Lower lobe of right lung (tissue), 2 donors: ENCODE measurements at regions not wholly inside any gene's neighbourhood (a gene's known extent, or its start where the extent isn't known, plus 50 kb on each side); places are given as distances from the start of the nearest gene placed in this dataset.
A peak's percentile ranks its signal among the peaks of the same experiment; 100 is the strongest.

Experiments used
- ATAC-seq, 2 donors: fragments of 200-7000 bp; cut with Tn5 transposase; one replicate each; pipeline ENCODE4 v1.9.1; 2020 to 2022; ENCODE audit warnings: mild to moderate bottlenecking in 2 of 2, moderate library complexity in 2 of 2
- DNase-seq: peaks from one replicate; pipeline ENCODE4 v3.0.0-alpha.2; 2020
- H3K27ac ChIP-seq: fragments of 200-600 bp; one replicate; pipeline ENCODE4 v1.8.0; 2022
- H3K27me3 ChIP-seq: fragments of 200-600 bp; one replicate; pipeline ENCODE4 v1.8.0; 2022; ENCODE audit warnings: low read depth
- H3K36me3 ChIP-seq: fragments of 200-600 bp; one replicate; pipeline ENCODE4 v1.8.0; 2022; ENCODE audit warnings: mild to moderate bottlenecking
- H3K4me1 ChIP-seq: fragments of 200-600 bp; one replicate; pipeline ENCODE4 v1.8.0; 2022
- H3K4me3 ChIP-seq: fragments of 200-600 bp; one replicate; pipeline ENCODE4 v1.8.0; 2022; ENCODE audit warnings: mild to moderate bottlenecking
- H3K9me3 ChIP-seq: fragments of 200-600 bp; one replicate; pipeline ENCODE4 v1.8.0; 2022
- CTCF ChIP-seq: fragments of 200-600 bp; IDR thresholded peaks from one replicate; pipeline ENCODE4 v1.8.0; 2022; ENCODE audit warnings: antibody characterized with exemption, mild to moderate bottlenecking
- intact Hi-C: fragments of 100-400 bp; cut with DNase I; formaldehyde crosslinking; loops from one replicate; pipeline ENCODE4 v1.11.0; 2022
- donor health status: DM: no; HTN: yes; CAD: no; lungs with severe emphysema.

- H3K4me1 ChIP-seq, result peaks cover 13% of the 10 kb centered on the region
- ATAC-seq (no peak), DNase-seq (no peak)
- intact Hi-C loops, result no loop called here
- peaks cover 5% of the 10 kb centered on the region for H3K27me3 ChIP-seq
- TF ChIP-seq CTCF, result no peak
- no peaks in the 10 kb centered on the region for H3K36me3 ChIP-seq
- no peak overlapping the region for H3K4me3 ChIP-seq
- peaks cover 3% of the 10 kb centered on the region for H3K9me3 ChIP-seq
- peak overlapping the region; percentile 46 for H3K27ac ChIP-seq
Measured at GRCh38 chr22:27669798-27670599, 131.6 kb downstream of the MN1 start.

GRCh38 chr22:27670701-27671412 is 130.7 kb downstream of the MN1 start:
- no peaks in the 10 kb centered on the region for H3K36me3 ChIP-seq
- peaks cover 5% of the 10 kb centered on the region for H3K27me3 ChIP-seq
- intact Hi-C loops, result no loop called here
- H3K27ac ChIP-seq, result peak overlapping the region; percentile 18
- H3K4me3 ChIP-seq, result no peak overlapping the region
- no peak for ATAC-seq
- peaks cover 3% of the 10 kb centered on the region for H3K9me3 ChIP-seq
- TF ChIP-seq CTCF, result no peak
- no peak for DNase-seq
- peaks cover 13% of the 10 kb centered on the region for H3K4me1 ChIP-seq

- Histone ChIP-seq H3K9me3 (peaks cover under 1% of the 10 kb centered on the region), H3K27ac (no peak overlapping the region), H3K27me3 (peaks cover 5% of the 10 kb centered on the region), H3K4me3 (no peak overlapping the region), H3K4me1 (peaks cover 13% of the 10 kb centered on the region), H3K36me3 (no peaks in the 10 kb centered on the region)
- no peak for ATAC-seq
- intact Hi-C loops, result no loop called here
- no peak for TF ChIP-seq CTCF
- DNase-seq, result no peak
Measured at GRCh38 chr22:27671413-27671935, 130.1 kb downstream of the MN1 start.

- Histone ChIP-seq H3K27me3 (peaks cover 5% of the 10 kb centered on the region), H3K27ac (no peak overlapping the region), H3K4me1 (peaks cover 13% of the 10 kb centered on the region), H3K36me3 (no peaks in the 10 kb centered on the region), H3K9me3 (no peaks in the 10 kb centered on the region), H3K4me3 (no peak overlapping the region)
- TF ChIP-seq CTCF, result no peak
- ATAC-seq, result no peak
- intact Hi-C loops, result no loop called here
- no peak for DNase-seq
Measured at GRCh38 chr22:27672721-27673418, 128.7 kb downstream of the MN1 start.

GRCh38 chr22:27673839-27674238 is 127.7 kb downstream of the MN1 start:
- no peak for TF ChIP-seq CTCF

More at GRCh38 chr22:27673839-27674238, 127.7 kb downstream of the MN1 start:
- no peaks in the 10 kb centered on the region for H3K9me3 ChIP-seq
- intact Hi-C loops, result no loop called here
- ATAC-seq (no peak), DNase-seq (no peak)
- H3K36me3 ChIP-seq, result no peaks in the 10 kb centered on the region
- no peak overlapping the region for H3K27ac ChIP-seq
- peaks cover 13% of the 10 kb centered on the region for H3K4me1 ChIP-seq
- no peak overlapping the region for H3K4me3 ChIP-seq
- H3K27me3 ChIP-seq, result peaks cover 5% of the 10 kb centered on the region
